ENCODE measurements at regions not wholly inside any gene's neighbourhood (a gene's known extent, or its start where the extent isn't known, plus 50 kb on each side); places are given as distances from the start of the nearest gene placed in this dataset.

GRCh38 chr14:96143906-96144305 is 60.7 kb upstream of the BDKRB2 start:
- Histone ChIP-seq H3K36me3 (ENCODE audit: control insufficient read depth, insufficient read depth, low read length) (no peaks in the 10 kb centered on the region), H3K4me1 (replicated peaks in 1 of 2; ENCODE audit: control insufficient read depth in 2 of 2, insufficient read depth in 2 of 2, low read length in 2 of 2) (no peaks in the 10 kb centered on the region), H3K79me2 (ENCODE audit: control insufficient read depth, insufficient read depth, low read length) (no peaks in the 10 kb centered on the region), H3K27me3 (ENCODE audit: control insufficient read depth in 2 of 2, insufficient read depth in 2 of 2, low read length in 2 of 2) (no peaks in the 10 kb centered on the region), H3K9me1 (ENCODE audit: control insufficient read depth, insufficient read depth, low read length) (no peaks in the 10 kb centered on the region), H3K4me2 (ENCODE audit: insufficient read depth, low read length) (no peak overlapping the region), H4K20me1 (replicated peaks; ENCODE audit: control insufficient read depth, insufficient read depth, low read length) (no peaks in the 10 kb centered on the region), H3K4me3 (no peak overlapping the region), H3K9me3 (replicated peaks; ENCODE audit: control insufficient read depth, insufficient read depth, low read depth, low read length) (no peaks in the 10 kb centered on the region), H2AFZ (ENCODE audit: low read depth, low read length) (no peak overlapping the region), H3K9ac (ENCODE audit: insufficient read depth in 1 of 2, low read depth in 2 of 2, low read length in 2 of 2) (no peak overlapping the region), H3K27ac (ENCODE audit: extremely low read depth, low read depth, low read length) (no peak overlapping the region)
- POLR2A ChIA-PET, result no interaction called here
- intact Hi-C loops (cut with micrococcal nuclease), result no loop called here
- in situ Hi-C loops (cut with MboI), result no loop called here
- CTCF ChIA-PET (ENCODE audit: low intra/inter-chr PET ratio), result no interaction called here
- 0% methylated on average over 2 of the region's 2 CpGs for WGBS (ENCODE audit: insufficient coverage, low coverage, missing lambda C conversion rate)
- BruUV-seq (replicated peaks), result no TSS peak
- no peak for DNase-seq (ENCODE audit: extremely low read depth in 1 of 4, low spot score in 3 of 4)
- FAIRE-seq, result no peak
- TF ChIP-seq RBM34 (IDR thresholded peaks at IDR 0.05; ENCODE audit: borderline replicate concordance, insufficient read depth, low read length), result no peak
- no peak for TF ChIP-seq MEF2D (tag; conservative IDR thresholded peaks at IDR 0.05; ENCODE audit: low read depth)
- TF ChIP-seq ZNF124 (CRISPR knock-in tag; IDR thresholded peaks at IDR 0.05), result no peak
- TF ChIP-seq ZNF695 (CRISPR knock-in tag; IDR thresholded peaks at IDR 0.05), result no peak
- TF ChIP-seq TAF1 (IDR thresholded peaks at IDR 0.05; ENCODE audit: control insufficient read depth, extremely low read depth, insufficient read depth, low read length, severe bottlenecking), result no peak
- TF ChIP-seq ZNF583 (CRISPR knock-in tag; IDR thresholded peaks at IDR 0.05), result no peak
- TF ChIP-seq NR4A1 (CRISPR knock-in tag; IDR thresholded peaks at IDR 0.05), result no peak
- TF ChIP-seq NR4A1 (tag; IDR thresholded peaks at IDR 0.05), result no peak
- no peak for TF ChIP-seq LARP7 (IDR thresholded peaks at IDR 0.05)
- TF ChIP-seq C11orf30 (IDR thresholded peaks at IDR 0.05; ENCODE audit: low read depth), result no peak
- TF ChIP-seq NR2C2 (CRISPR knock-in tag; IDR thresholded peaks at IDR 0.05), result no peak
- no peak for TF ChIP-seq NR2C2 (tag; IDR thresholded peaks at IDR 0.05)
- TF ChIP-seq HDAC2 (IDR thresholded peaks at IDR 0.05), result no peak
- TF ChIP-seq VEZF1 (CRISPR knock-in tag; IDR thresholded peaks at IDR 0.05), result no peak
- ATAC-seq, result no peak
